Epidermal melanocyte (primary cell): ENCODE measurements at regions not wholly inside any gene's neighbourhood (a gene's known extent, or its start where the extent isn't known, plus 50 kb on each side); places are given as distances from the start of the nearest gene placed in this dataset.
A peak's percentile ranks its signal among the peaks of the same experiment; 100 is the strongest.
"Not testable (repeated sequence)": the region's sequence is repeated elsewhere in the genome, so short reads cannot be mapped to it uniquely, and the experiment has no call there.

Experiments used
- DNase-seq: peaks from one replicate; pipeline ENCODE4 v3.0.0; 2011; ENCODE audit warnings: low spot score; ENCODE audit not compliant: insufficient read length

DNA sequence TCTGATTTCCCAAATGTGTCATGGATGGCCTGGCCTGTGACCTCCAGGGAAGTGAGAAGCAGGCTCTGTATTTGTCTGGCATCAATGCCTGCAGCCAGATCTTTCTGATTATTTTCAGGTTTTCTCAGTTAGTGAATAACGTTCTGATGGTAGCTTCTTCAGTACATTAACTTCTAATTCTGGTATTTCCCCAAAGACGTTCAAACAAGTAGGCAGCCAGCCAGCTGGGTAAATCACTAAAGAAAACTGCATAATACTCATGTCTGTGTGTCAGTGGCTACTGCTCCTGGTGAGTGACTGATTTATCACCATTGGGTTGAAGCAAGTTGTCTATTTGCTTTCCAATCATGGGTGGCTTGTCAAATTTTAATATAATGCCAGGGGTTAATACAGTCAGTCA lies 162.6 kb upstream of the PFN2 start:
- DNase-seq = no peak

DNA sequence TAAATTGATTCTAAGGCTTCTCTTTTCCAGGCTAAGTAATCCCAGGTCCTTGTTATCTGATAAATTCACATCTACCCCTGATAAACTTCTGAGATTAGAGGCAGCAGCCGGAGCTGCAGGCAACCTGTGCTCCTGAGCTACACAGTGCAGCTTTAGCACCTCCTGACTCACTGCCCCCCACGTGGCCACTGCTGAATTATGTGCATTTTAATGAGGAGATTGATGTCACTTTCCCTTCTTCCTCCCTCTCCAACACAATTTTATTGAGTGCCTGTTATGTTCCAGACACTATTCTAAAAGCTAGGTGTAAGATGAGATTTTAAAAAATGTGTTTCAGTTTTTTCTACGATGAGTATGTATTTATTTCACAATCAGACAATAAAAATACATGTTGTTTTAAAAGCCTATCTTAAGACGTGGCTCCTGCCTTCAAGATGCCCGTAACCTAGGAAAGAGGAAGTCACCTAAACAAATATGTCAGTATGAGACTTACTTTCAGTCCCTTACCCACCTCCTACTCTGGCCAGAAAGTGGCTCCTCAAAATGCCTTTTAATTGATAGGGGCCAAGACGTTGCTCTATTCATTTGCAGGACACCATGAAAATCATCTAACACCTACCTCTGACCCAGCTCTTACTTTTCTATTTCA lies 161.5 kb upstream of the PFN2 start:
- no peak for DNase-seq

DNA sequence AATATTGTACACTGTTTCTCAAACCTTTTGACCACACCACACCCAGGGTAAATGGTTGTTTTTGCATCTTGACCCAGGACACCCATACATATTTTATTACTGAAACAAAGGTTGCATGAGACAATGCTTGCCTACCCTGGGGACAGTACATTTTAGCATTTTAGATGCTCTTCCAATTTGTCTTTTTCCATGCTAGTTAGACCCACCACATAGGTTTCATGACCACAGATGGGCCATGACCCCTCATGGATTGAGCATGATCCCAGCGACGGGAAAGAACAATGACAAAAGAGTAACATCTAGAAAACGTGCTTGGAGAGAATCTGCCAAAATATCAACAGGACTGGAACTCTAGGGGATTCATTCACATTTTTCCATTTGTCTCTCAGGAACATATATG lies 161.0 kb upstream of the PFN2 start:
- DNase-seq = no peak

DNA sequence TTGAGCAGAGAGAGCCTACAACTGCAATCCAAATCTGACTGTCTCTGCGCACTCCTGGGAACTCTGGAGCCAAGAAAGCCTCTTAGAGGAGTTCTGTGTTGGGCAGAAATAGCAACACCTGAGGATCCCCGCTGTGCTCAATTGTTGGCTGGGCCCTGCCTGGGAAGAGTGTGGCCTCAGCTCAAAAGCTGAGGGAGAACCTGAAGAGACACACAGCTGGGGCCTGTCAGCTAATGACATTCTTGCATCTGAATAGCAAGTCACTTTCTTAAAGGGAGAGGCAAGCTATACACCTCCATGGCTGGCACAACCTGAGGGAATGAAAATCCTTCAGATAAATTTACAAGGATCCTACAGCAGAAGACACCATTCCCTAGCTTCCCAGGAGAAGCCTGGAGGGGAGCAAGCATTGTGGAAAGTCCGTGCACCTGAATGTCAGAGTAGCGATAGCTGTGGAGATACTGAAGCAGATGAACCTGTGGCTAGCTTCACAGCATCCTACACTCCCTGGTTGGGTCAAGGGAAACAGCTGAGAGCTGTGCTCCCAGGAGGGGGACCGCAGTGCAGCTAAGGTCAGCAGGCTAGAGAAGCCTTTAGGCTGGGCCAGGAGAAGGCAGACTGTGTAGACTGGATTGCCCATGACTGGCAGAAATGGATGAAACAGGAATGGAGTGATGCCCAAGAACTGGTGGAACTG lies 159.9 kb upstream of the PFN2 start:
- DNase-seq = no peak

DNA sequence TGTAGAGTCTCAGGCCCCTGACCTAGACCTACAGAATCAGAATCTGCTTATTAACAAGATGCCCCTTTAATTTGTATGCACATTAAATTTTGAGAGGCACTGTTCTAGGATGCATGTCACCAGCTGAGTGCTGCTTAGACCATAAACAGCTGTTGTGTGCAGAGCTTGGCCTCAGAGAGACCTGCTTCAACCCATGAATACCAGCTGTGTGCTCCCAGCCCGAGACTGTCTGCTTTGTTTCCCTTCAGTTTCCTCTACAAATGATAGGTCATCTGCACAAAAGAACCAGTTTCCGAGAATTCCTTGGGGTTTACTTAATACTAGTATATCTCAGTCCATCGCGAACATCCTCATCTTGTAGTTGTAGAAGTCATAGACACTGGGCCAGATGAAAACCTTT lies 158.5 kb upstream of the PFN2 start:
- DNase-seq = peak; percentile 55

DNA sequence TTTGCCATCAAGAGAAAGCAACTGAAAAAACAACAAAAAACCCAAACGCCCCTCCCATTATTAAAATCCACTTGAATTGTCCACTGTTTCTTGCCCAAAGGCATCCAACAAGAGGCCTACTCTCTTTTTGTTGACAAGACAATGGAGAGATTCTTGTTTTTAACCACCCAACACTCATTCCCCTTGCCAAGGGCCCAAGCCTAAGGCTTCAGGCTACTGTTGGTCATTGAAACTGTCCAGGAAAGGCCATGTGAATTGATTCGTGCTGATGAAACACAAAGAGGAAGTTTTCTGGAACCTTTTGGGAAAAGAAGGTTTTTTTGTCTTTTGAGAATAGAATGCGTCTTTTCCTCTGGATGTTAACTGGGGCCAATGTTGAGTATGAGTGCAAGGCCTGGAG lies 157.4 kb upstream of the PFN2 start:
- no peak for DNase-seq

DNA sequence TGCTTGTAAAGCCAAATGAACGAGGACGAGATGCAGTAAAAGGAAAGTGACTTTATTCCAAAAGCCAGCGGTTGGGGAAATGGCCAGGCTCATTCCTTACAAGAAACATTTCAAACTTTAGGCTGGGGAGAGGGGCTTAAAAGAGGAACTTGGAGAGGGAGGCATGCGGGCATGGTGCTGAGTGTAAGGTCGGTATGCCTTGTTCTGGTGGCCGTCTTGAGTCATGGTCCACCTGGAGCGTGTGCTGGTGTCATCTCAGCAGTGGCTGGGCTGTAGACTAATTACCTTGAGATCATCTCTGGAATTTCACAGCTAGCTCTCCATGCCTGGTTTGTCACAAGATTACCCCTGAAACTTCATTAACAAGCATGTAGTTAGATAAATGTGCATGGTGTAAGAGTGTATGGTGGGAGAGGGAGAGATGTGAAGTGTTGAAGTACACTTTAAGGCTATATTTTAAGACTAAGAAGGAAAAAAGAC lies 156.4 kb upstream of the PFN2 start:
- DNase-seq = no peak

DNA sequence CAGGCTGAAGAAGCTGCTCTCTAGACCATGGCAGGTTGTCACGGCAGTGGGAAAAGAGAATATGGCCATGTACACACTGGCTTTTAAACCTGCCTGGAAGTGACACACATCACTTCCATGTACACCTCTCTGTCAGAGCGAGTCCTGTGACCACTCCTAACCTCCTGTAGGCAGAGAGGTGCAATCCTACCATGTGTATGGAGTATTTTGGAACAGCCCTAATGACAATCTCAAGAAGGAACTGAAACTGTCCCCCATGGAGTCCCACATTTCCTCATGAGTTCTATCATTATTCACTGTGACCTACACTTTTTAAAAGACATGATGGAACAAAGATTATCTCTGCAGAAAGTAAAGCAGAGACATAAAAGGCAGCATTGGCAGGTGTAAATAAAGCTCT lies 153.4 kb upstream of the PFN2 start:
- no peak for DNase-seq

DNA sequence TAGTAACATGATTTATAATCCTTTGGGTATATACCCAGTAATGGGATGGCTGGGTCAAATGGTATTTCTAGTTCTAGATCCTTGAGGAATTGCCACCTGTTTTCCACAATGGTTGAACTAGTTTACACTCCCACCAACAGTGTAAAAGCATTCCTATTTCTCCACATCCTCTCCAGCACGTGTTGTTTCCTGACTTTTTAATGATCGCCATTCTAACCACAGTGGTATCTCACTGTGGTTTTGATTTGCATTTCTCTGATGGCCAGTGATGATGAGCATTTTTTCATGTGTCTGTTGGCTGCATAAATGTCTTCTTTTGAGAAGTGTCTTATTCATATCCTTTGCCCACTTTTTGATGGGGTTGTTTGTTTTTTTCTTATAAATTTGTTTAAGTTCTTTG lies 152.6 kb upstream of the PFN2 start:
- DNase-seq = not testable (repeated sequence)

DNA sequence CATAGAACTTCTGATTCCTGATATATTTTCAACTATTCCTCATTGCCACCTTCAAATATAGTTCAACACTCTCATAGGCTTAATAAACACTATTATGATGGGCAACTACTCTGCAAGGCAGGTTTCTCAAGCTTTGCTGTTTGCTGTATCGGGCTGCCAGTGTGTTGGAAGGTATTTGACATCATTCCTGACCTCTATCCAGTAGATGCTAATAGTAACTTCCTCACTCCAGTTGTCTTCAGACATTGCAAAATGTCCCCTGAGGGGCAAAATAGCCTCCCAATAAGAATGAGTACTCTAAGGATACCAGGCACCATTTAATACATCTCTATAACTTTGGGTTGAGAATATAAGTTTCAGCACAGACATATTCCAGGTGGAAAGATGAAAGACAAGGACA lies 147.5 kb upstream of the PFN2 start:
- no peak for DNase-seq

DNA sequence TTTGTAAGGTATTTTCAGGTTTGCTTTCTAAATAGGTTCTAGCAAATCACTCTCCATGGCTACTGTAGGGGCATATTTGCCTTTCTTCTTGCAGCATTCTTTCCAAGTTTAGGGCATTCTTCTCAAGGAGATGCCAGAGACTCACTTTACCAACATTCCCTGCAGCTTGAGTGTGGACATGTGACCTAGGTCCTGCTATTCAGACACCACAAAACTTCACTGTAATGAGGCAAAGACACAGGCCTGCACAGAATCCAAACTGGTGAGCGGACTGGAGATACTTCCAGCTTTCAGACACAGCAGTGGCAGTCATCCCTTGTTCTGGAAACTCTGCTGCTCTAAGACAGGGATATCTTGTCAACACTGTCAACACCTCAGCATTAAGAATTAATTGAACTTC lies 146.4 kb upstream of the PFN2 start:
- no peak for DNase-seq

DNA sequence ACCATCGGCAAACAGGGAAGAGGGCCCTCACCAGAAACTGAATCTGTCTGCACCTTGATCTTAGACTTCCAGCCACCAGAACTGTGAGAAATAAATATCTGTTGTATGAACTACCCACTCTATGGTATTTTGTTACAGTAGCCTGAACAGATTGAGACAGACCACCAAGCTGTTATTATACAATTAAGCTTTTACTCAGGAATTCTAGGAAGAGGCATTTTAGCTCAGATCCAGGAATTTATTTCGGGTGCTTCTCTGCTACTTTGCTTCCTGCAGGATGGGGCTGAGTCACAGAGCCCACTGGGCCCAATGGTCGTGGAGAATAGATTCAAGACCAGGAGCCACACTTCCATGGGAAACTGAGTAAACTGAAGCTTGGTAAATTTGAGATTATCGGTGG lies 145.5 kb upstream of the PFN2 start:
- no peak for DNase-seq

DNA sequence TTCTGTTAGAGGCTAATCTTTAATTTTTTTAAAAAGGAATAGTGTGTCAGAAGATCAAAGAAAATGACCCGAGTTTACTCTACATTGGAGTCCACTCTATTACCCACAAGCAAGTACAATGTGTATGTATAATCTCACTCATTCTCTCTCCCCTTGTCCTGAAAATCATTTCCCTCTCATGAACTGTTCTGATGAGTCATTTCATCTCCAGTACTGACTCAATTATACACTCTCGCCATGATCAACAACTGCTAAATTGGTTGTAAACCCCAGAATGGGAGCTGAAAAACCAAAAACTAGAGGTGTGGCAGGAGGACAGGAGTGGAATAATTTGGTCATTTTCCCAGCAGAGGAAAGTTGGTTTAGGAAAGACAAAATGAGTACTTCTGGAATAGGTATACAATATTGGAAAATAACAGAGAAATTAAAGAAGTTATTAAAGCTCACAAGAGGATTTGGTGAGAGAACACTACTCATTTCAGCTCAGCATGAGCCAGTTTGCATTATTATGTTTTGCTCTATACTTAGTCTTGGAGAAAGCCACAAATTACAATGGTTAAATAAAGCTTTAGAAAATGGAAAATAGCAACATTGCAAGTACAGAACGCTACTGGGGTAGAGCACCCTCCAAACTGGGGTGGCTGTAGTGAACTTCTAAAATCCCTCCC lies 144.3 kb upstream of the PFN2 start:
- DNase-seq = no peak

DNA sequence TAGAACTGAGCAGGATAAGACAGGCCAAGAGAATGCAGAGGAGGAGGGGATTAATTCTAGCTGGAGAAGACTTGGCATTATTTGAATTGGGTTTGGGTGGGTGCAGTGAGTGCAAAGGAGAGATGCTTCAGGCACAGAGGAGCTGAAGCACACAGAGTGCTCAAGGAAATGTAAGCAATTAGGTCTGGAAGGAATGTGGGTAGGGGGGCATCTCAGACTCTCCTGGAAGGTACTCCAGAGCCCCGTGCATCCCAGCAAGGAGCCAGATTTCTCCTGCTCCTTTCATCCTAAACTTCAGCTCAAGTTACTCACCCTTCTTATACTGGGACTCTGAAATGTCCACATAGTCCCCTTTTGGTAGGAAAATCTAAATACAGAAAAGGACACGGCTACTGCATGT lies 143.6 kb upstream of the PFN2 start:
- DNase-seq = no peak

DNA sequence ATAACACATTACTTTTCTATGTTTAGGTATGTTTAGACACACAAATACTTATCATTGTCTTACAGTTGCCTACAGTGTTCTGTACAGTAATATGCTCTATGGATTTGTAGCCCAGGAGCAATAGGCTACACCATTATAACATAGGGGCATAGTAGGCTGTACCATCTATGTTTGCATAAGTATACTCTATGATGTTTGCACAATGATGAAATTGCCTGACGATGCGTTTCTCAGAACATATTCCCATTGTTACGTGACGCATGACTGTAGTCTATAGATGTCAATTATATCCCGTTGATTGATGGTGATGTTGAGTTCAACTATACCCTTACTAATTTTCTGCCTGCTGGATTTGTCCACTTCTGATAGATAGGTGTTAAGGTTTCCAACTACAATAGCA lies 139.4 kb upstream of the PFN2 start:
- DNase-seq = no peak

DNA sequence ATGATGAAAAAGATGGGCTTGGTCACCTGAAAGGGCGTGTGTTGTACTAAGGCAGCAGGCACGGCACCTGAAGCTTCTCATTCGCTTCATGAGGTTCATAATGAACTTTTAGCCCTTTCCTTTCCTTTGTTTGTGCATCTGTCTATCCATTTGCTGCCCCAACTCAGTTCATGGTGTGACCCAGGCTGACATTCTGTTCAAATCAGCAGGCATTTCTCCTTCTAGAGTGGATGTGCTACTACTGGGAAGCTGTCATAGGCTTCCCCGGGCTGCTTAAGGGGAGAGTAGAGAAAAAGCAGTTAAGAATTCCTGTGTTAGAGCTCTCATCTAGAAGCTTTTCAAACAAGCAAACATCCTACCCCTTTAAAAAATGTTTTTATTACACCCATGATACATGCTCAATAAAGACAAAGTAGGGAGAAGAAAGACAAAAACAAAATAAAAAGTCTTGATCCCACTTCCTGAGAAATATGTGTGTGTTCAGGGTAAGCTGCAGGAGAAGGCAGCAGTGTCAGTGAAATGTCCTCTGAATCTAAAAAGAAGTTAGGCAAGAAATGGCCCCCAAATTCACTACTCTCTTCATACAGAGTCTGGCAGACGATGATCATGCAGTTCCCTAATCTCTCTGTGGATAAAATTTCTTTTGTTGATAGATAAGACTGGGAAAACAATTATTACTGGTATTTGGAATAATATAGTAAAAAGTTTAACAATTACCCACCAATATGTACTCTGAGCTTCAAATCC lies 136.9 kb upstream of the PFN2 start:
- no peak for DNase-seq

DNA sequence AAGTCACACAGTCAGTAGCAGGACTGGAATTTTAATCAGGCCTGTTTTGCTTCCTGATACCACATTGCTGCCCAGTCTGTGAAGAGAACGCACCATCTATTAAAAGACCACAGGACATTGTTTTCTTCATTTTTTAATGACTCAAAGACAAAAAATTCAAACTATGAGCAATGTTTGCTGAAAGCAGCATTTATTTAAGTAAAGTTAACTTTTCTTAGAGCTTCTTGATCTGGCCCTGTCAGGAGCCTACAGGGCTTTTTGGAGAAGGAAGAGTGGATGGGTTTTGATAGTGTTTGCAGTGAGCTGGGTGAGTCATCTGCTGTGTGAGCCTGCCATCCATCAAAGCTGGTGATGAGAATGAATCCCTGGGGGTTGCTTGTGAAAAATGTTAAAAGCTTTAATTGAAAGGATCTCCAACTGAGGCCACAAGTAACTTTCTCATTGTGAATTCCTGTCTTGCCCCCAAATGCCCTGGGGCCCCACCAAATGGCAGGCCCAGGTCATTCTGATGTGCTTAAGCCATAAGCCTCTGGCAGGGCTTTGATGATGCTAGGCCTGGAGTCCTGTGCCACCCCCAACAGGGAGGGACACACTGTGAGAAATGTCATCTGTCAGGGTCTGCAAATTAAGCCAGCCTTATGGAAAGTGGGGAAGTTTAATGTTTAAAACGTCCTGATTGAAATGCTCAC lies 136.2 kb upstream of the PFN2 start:
- DNase-seq = peak; percentile 68

DNA sequence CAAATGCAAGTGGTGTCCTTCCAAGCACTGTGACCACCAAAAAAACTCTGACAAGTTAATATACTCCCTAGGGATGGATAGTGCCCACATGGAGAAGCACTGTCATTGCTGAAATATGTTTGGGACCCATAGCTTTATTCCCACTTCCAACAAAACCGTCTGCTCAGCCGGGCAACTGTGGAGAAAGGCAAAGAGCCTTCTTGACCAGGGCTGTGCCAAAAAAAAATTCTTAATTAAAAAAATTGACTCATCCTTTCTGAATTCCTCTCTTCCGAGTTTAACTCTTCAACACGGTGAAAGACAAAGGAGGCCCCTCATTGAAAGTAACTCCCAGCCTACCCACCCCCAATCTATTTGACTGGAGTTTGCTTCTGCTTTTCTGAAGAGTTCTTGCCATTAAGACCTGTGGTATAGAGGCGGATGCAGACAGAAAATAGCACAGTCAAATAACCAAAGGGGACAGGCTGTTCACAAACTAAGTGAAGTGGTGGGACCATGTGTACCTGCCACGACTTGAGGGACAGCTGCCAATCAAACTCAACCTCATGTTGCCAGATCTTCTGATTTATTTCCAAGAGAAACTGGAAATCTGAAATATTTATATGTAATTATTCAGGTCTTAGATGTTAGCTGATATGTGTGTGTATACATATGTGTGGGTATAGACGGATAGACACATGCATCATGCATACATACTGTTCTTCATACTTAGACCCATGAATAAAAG lies 135.4 kb upstream of the PFN2 start:
- no peak for DNase-seq

DNA sequence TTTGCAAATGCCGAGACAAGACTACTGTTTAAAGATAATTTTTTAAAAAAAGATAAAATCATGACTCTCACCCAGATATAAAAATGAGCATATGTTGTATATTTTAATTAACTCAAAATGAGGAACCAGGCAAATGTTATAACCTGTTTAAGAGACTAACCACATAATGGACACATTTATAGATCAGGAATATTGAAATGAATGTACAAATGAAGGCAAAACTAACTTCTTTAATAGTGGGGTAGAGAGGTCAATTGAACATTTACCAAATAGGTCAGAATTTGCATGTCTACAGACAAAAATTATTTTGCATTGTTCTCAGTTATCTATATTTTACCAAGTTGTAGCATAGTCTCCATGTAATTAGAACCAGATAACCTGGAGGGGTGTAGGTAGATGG lies 134.3 kb upstream of the PFN2 start:
- DNase-seq = no peak

DNA sequence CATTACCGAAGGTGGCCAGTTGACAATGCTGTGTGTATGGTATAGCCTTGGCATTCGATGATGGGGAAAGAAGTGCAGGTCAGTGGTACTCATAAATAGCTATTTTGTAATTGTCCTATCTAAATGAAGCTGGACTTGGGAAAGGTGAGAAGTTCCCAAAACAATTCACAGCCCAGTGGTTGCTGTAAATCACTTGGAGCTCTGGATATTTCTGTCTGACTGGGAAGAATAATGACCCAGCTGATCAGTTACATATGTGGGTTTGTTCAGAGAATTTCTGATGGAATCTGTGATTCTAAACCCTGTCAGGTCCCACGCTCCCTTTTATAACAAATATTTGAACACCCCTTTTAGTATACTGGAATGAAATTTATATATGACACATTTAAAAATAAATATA lies 133.9 kb upstream of the PFN2 start:
- DNase-seq = no peak

DNA sequence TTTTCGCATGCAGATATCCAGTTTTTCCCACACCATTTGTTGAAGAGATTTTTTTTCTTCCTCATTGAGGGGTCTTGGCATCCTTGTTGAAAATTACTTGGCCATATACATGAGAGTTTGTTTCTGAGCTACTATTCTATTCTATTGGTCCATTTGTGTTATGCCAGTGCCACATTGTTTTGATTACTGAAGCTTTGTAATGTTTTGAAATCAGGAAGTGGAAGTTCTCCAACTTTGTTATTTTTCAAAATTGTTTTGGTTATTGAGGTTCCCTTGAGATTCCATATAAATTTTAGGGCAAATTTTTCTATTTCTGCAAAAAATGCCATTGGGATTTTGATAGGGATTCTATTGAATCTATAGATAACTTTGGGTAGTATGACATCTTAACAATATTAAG lies 130.3 kb upstream of the PFN2 start:
- no peak for DNase-seq
